ENCODE measurements at regions not wholly inside any gene's neighbourhood (a gene's known extent, or its start where the extent isn't known, plus 50 kb on each side); places are given as distances from the start of the nearest gene placed in this dataset.

GRCh38 chr22:26732284-26732683 is 74.9 kb downstream of the MIAT start:
- no peaks in the 10 kb centered on the region for H3K27me3 ChIP-seq
- H3K4me3 ChIP-seq = no peak overlapping the region
- peaks cover 6% of the 10 kb centered on the region for H3K36me3 ChIP-seq
- H3K27ac ChIP-seq = no peak overlapping the region
- no peaks in the 10 kb centered on the region for H3K4me1 ChIP-seq
- no peak for DNase-seq (ENCODE audit: low spot score in 2 of 2)
- TF ChIP-seq POLR2AphosphoS5 (IDR thresholded peaks at IDR 0.05) = no peak
- no peak for TF ChIP-seq EP300 (IDR thresholded peaks at IDR 0.05)
- TF ChIP-seq POLR2A (IDR thresholded peaks at IDR 0.05) = no peak
- TF ChIP-seq, protein P1, sequence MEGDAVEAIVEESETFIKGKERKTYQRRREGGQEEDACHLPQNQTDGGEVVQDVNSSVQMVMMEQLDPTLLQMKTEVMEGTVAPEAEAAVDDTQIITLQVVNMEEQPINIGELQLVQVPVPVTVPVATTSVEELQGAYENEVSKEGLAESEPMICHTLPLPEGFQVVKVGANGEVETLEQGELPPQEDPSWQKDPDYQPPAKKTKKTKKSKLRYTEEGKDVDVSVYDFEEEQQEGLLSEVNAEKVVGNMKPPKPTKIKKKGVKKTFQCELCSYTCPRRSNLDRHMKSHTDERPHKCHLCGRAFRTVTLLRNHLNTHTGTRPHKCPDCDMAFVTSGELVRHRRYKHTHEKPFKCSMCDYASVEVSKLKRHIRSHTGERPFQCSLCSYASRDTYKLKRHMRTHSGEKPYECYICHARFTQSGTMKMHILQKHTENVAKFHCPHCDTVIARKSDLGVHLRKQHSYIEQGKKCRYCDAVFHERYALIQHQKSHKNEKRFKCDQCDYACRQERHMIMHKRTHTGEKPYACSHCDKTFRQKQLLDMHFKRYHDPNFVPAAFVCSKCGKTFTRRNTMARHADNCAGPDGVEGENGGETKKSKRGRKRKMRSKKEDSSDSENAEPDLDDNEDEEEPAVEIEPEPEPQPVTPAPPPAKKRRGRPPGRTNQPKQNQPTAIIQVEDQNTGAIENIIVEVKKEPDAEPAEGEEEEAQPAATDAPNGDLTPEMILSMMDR (IDR thresholded peaks at IDR 0.05) = no peak
- 91% methylated on average over 7 of the region's 7 CpGs for WGBS
- H3K9me3 ChIP-seq = no peaks in the 10 kb centered on the region

DNA sequence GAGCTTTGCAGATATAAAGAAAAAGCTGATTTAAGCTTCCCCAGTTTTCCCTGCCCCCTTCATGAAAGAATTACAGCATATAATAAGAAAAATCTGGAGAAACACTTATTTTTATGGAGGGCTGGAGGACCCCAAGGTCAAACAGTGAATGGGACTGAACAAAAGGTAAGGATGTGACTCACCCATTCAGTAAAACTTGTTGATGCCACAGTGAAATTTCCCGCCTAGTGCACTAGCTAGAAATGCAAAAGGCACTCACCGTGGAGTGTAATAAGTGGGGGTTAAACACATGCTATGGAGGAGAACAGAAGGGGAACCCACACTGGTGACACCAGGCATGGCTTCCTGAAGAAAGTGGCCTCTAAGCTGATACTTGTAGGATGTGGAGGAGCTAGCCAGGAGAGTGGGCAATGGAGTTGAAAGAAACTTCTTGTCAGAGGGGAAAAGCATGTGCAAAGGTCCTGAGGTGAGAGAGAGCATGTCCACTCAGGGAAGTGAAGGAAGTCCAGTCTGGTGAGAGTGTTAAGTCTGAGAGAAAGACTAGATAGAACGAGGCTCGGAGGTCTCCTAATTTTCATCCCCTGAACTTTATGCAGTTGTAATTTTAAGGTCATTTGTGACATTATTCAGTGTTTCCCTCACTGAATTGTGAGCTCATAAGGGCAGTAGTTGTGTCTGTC is 77.1 kb downstream of the MIAT start:
- Histone ChIP-seq H3K4me3 (no peak overlapping the region), H3K4me1 (no peaks in the 10 kb centered on the region), H3K9me3 (no peaks in the 10 kb centered on the region), H3K27ac (no peak overlapping the region), H3K36me3 (peaks cover 6% of the 10 kb centered on the region), H3K27me3 (no peaks in the 10 kb centered on the region)
- 89% methylated on average over 4 of the region's 4 CpGs for WGBS
- TF ChIP-seq, protein P1 (IDR thresholded peaks at IDR 0.05) = no peak
- TF ChIP-seq EP300 (IDR thresholded peaks at IDR 0.05) = no peak
- DNase-seq (ENCODE audit: low spot score in 2 of 2) = no peak

DNA sequence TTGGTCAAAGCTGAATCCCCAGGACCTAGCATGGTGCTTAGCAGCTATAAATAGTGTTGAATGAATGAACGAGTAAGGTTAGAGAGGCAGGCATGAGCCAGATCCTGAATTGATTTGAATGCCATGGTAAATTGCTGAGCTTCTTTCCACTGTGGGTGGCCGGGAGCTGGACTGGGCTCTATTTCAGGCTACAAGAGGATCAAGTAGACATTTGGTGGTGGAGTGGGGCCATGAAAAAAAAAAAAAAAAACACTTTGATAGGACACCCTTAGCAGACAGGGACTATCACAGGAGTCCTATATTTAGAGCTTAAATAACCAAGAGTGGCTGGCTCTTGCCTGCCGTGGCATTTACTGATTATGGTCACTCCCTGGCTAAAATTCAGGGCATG is 77.6 kb downstream of the MIAT start:
- H3K9me3 ChIP-seq = no peaks in the 10 kb centered on the region
- WGBS = 91% methylated on average over 3 of the region's 3 CpGs
- no peak for DNase-seq (ENCODE audit: low spot score in 2 of 2)
- peaks cover 6% of the 10 kb centered on the region for H3K36me3 ChIP-seq
- H3K27ac ChIP-seq = no peak overlapping the region
- no peaks in the 10 kb centered on the region for H3K4me1 ChIP-seq
- TF ChIP-seq POLR2A (IDR thresholded peaks at IDR 0.05) = no peak
- no peaks in the 10 kb centered on the region for H3K27me3 ChIP-seq
- no peak overlapping the region for H3K4me3 ChIP-seq

DNA sequence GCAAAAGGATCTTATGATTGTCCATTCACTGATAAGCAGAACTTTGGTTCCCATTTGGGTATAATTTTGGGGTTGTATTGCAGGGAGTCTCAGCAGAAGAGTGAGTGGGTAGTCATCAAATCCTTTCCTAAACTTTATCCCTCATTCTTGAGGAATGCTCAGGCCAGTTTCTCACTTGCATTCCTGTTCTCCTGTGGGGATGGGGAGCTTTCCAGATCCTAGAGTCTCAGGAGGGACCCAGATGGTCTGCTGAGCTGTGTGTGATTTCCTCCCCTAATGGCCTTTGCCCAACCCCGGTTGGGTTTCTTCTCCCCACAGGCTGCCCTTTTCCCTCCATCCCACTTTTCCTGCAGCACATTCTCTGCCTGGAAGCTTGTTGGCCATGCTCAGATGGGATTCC is 79.9 kb downstream of the MIAT start:
- Histone ChIP-seq H3K9me3 (no peaks in the 10 kb centered on the region), H3K4me3 (no peak overlapping the region), H3K27ac (no peak overlapping the region), H3K27me3 (no peaks in the 10 kb centered on the region), H3K36me3 (peaks cover 6% of the 10 kb centered on the region), H3K4me1 (no peaks in the 10 kb centered on the region)
- no peak for TF ChIP-seq POLR2AphosphoS5 (IDR thresholded peaks at IDR 0.05)
- no peak for TF ChIP-seq POLR2A (IDR thresholded peaks at IDR 0.05)
- TF ChIP-seq, protein P1 (IDR thresholded peaks at IDR 0.05) = no peak
- WGBS = 67% methylated on average over 1 of the region's 1 CpG
- no peak for DNase-seq (ENCODE audit: low spot score in 2 of 2)

DNA sequence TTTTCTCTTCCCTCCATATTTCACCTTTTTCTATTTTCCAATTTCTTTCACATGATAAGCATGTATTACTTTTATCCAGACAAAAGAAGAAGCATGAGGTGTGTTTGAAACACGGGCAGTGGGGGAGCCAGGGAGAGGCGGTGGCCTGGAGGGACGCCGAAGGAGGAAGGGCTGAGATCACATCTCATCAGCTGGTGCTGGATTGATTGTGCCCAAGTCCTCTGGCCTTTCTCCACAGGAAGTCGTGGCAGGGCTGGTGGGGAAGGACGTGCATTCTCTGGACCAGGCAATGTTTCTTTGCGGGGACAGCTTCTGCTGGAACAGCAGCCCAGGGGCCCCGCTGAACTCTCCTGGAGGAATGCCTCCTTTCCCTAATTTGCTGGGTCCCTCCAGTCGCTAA is 82.9 kb downstream of the MIAT start:
- Histone ChIP-seq H3K27ac (no peak overlapping the region), H3K27me3 (no peaks in the 10 kb centered on the region), H3K4me1 (no peaks in the 10 kb centered on the region), H3K36me3 (peaks cover 10% of the 10 kb centered on the region), H3K9me3 (no peaks in the 10 kb centered on the region), H3K4me3 (no peak overlapping the region)
- WGBS = 68% methylated on average over 9 of the region's 9 CpGs
- no peak for DNase-seq (ENCODE audit: low spot score in 2 of 2)
- no peak for TF ChIP-seq POLR2A (IDR thresholded peaks at IDR 0.05)
- TF ChIP-seq POLR2AphosphoS5 (IDR thresholded peaks at IDR 0.05) = no peak

DNA sequence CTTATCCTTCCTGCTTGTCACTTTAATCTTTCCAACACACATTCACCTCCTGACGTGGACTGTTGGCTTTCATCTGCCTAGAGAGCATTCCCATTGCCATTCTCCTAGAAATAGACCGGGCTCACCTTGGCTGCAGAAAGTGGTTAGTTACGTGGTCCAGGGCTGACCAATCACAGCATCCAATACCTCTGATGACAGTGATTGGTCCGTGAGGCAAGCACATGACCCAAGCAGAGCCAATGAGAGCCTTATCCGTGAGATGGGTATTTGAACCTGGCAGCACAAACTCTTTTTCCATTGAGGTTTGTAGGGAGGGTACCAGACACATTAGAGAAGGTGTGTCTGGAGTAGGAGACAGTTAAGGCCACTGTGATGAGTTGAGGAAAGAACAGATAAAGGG is 85.8 kb downstream of the MIAT start:
- Histone ChIP-seq H3K27me3 (no peaks in the 10 kb centered on the region), H3K36me3 (peaks cover 4% of the 10 kb centered on the region), H3K4me3 (no peak overlapping the region), H3K27ac (no peak overlapping the region), H3K4me1 (no peaks in the 10 kb centered on the region), H3K9me3 (no peaks in the 10 kb centered on the region)
- no peak for TF ChIP-seq POLR2A (IDR thresholded peaks at IDR 0.05)
- no peak for TF ChIP-seq POLR2AphosphoS5 (IDR thresholded peaks at IDR 0.05)
- 95% methylated on average over 5 of the region's 5 CpGs for WGBS
- DNase-seq (ENCODE audit: low spot score in 2 of 2) = no peak

Data from suprapubic skin (tissue), 4 donors.